HG03439 (cell line): ENCODE measurements at regions not wholly inside any gene's neighbourhood (a gene's known extent, or its start where the extent isn't known, plus 50 kb on each side); places are given as distances from the start of the nearest gene placed in this dataset.

Experiments used
- ATAC-seq: cut with Tn5 transposase; IDR thresholded peaks from one replicate; pipeline ENCODE4 v1.9.1; 2021; ENCODE audit warnings: mild to moderate bottlenecking, moderate library complexity; ENCODE audit not compliant: unreplicated experiment

DNA sequence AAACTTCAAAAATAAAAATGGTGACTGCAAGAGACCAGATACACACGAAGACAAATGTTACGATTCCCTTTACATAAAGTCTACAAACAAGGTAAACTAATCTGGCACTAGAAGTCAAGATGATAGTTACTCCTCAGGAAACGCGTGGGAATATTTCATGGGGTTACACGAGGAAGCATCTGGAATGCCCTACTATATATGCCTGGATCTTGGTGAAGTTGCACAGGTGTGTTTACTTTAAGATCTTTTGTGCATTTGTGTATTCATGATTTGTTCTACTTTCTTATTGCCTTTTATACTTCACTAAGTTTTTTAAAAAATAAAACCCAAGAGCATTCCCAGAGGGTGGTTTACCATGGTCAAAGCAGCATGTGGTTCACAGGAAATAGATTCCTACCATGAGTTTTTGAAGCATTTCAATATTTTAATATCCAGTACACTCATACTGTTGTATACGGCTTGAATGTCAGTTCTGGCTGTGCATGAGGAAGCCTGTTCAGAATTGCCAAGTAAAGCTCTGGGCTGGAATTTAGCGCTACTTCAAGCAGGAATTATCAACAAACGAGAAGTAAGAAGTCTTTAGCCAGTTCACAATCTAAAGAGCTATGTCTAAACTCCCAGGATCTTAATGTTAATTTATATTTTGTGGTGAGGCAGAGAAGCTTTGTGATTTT is 239.8 kb upstream of the KLHL1 start:
- no peak for ATAC-seq

GRCh38 chr13:70339738-70340137 is 231.5 kb upstream of the KLHL1 start:
- ATAC-seq: peak; percentile 73

DNA sequence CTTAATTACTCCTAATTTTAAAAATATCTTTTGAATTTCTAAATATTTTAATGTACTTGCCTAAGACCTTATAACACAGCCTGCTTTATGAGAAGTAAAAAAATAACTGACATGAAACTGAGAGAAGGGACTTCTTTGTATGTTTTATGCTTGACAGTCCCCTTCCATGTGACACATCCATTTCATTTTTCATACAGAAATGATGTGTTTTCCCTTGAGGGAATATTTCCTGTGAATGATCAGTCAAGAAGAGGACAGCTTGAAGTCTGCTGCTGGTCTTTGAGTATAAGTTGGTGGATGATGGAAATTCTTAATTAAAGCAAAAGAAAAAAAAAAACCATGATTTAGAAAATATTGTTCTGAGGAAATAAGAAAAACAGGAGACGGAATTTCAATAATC is 230.4 kb upstream of the KLHL1 start:
- ATAC-seq: no peak

- ATAC-seq: no peak
Measured at GRCh38 chr13:70336866-70337265, 228.6 kb upstream of the KLHL1 start.

GRCh38 chr13:70333752-70334151 is 225.5 kb upstream of the KLHL1 start:
- ATAC-seq: no peak

DNA sequence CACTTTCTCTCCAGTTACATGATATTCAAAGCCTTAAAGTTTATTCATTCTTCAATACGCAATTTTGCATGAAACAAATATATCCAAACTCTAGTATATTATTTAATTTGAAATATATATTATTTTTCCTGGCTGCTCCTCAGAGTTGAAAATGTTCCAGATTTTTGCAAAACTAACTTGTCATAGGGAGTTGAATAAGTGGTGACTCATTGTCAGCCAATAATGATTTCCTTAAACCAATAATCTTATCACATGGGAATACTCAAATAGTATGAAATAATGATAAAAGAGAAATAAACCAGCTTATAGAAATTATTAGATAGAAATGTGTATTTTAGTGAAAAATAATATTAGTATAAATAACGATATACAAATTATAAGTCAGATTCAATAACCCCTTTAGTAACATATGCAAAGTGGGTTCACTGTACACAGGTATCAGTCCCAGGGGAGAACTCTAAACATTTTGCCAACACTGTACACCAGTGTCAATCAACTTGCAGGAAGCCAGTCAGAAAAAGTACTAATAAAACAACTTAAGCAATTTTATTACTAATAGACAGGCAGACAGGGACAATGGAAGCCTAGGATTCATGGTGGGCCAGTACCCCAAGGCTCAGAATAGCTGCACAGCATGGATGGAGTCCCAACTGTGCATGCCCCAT is 222.6 kb upstream of the KLHL1 start:
- ATAC-seq: no peak

GRCh38 chr13:70324519-70324918 is 216.3 kb upstream of the KLHL1 start:
- ATAC-seq: no peak

DNA sequence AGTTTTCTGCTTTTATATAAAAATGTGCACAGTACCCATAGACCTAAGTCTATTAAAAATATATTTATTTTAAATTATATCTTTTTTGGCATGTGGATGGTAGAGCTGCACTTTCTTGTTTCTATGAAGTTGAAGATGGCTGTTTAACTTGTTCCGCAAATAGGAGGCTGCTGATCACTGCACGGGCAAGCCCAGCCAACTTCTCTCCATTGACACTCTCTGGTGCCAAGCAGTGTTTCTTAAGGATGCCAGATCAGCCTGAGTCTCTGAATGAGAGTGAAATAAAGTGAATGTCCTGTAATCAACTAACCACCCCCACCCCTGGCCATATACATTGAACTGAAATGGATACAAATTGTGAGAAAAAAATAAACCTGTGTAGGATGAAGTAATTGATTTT is 202.9 kb upstream of the KLHL1 start:
- no peak for ATAC-seq

DNA sequence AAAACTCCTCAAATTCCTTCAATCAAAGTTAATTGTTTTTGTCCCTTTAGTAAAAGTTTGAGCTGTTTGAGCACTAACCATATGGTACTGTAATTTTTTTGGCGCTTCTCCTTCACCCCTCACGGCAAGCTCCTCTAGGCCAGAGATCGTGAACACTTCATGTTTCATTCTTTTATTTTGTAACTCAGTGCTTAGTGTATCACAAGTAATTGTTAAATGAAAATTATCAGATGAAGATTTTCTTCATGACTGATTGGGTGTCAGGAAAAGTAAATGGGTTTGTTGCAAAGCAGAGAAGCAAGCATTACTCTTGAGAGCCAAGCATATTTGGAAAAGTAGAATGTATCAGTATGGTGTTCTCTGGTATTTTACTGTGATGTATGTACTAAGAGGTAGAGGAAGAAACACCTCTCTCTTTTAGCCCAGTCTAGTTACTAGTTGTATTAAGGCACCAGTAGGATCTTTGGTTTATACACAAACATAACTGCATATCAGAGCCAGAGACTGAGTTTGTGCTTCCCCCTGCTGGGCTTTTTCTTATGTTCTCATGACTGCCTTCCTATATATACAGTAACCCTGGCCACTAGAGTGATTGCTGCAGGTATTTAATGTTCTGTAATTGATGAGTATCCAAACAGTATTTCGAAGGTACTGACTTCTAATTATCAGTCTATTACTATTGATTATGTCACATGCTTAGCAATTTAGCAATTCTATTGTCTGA is 202.3 kb upstream of the KLHL1 start:
- ATAC-seq: no peak

- ATAC-seq: no peak
Measured at GRCh38 chr13:70297189-70297616, 189.0 kb upstream of the KLHL1 start.

DNA sequence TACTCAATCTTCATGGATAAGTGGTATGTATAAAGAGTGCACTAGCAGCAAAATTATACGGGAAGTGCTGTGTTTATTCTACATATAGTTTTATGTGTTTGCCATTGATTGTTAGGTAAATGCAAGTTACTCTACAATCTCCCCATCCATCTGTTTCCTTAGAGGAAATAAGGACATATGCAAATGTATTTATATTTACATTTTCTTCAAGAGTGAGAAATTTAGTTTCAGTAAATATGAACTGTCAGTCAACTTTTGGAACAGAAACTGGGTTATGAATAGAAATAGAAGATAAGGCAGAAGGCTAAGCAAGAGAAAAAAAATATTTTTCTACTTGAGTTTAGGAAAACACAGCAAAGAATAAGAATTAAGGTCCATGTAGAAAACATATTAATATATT is 176.1 kb upstream of the KLHL1 start:
- no peak for ATAC-seq

DNA sequence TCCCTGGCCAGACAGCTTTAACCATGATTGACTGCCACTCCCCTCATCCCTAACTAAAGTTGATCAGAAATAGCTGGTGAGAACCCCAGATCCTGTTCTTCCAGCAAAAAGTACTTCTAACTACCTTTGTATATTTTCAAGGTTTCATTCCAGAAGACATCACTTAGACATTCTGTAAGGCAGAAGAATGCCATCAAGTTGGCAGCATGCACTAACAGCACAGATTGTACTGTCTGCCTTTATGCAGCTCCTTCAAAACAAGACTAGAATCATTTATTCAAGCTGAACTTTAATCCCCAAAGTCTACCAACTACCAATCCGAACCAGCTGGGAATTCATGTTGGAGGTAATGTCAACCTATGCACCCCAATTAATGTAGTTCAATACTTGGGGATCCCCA is 167.6 kb upstream of the KLHL1 start:
- ATAC-seq: no peak

GRCh38 chr13:70255406-70255991 is 147.2 kb upstream of the KLHL1 start:
- ATAC-seq: no peak

GRCh38 chr13:70253834-70254233 is 145.6 kb upstream of the KLHL1 start:
- ATAC-seq: no peak

DNA sequence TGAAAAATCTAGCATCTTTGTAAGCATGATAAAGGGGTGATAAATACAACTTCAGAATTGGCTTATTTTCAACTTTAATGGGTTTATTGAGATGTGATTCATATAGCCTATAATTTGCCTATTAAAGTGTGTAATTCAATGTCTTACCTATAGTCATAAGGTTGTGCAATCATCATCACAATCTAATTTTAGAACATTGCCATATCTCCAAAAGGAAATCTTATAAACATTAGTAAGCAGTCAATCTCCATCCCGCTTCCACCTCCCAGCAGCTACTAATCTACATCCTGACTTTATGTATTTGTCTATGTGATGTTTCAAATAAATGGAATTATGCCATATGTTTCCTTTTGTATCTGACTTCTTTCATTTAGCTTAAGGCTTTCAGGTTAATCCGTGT is 145.2 kb upstream of the KLHL1 start:
- ATAC-seq: no peak

- no peak for ATAC-seq
Measured at GRCh38 chr13:70249332-70250064, 141.2 kb upstream of the KLHL1 start.

DNA sequence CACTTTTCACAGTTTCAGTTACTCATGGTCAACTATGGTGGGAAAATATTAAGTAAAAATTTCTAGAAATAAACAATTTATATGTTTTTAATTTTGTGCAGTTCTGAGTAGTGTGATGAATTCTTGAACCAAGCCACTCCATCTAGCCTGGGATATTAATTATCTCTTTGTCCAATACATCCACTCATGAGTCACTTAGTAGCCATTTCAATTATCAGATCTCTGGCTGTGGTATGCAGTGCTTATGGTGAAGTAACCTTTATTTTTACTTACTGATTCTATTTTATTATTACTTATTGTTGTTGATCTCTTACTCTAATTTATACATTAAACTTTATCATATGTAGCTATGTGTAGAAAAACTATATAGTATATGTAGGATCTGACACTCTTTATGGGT is 128.9 kb upstream of the KLHL1 start:
- ATAC-seq: no peak

- no peak for ATAC-seq
Measured at GRCh38 chr13:70235565-70235964, 127.3 kb upstream of the KLHL1 start.

GRCh38 chr13:70223911-70224310 is 115.7 kb upstream of the KLHL1 start:
- ATAC-seq: no peak

- no peak for ATAC-seq
Measured at GRCh38 chr13:70222926-70223325, 114.7 kb upstream of the KLHL1 start.

- ATAC-seq: no peak
Measured at GRCh38 chr13:70218618-70219017, 110.4 kb upstream of the KLHL1 start.
